GM23338 (cell line): ENCODE measurements at regions not wholly inside any gene's neighbourhood (a gene's known extent, or its start where the extent isn't known, plus 50 kb on each side); places are given as distances from the start of the nearest gene placed in this dataset.

Experiments used
- ATAC-seq: fragments of 200-7000 bp; cut with Tn5 transposase; 3 replicates; pipeline ENCODE4 v1.9.1; 2020
- DNase-seq: peaks from one replicate; pipeline ENCODE4 v3.0.0-alpha.2; 2015; ENCODE audit warnings: low spot score
- H2AFZ ChIP-seq: fragments of 200-600 bp; sonication (generic); 2 replicates; pipeline ENCODE4 v1.8.0; 2016; ENCODE audit warnings: antibody characterized with exemption, mild to moderate bottlenecking, moderate library complexity
- H3F3A ChIP-seq: fragments of 200-600 bp; sonication (generic); replicated peaks from 2 replicates; pipeline ENCODE4 v1.8.0; 2017; ENCODE audit warnings: antibody characterized with exemption, mixed run types, low read depth
- H3K27ac ChIP-seq: fragments of 200-600 bp; sonication (generic); 2 replicates; pipeline ENCODE4 v1.6.1; 2016; ENCODE audit warnings: low read depth
- H3K27me3 ChIP-seq: fragments of 200-600 bp; sonication (generic); 2 replicates; pipeline ENCODE4 v1.8.0; 2016; ENCODE audit warnings: mild to moderate bottlenecking, mixed run types, moderate library complexity; ENCODE audit not compliant: insufficient read depth
- H3K36me3 ChIP-seq: fragments of 200-600 bp; sonication (generic); 2 replicates; pipeline ENCODE4 v1.8.0; 2016; ENCODE audit warnings: mild to moderate bottlenecking; ENCODE audit not compliant: insufficient read depth
- H3K4me1 ChIP-seq: fragments of 200-600 bp; sonication (generic); 2 replicates; pipeline ENCODE4 v1.8.0; 2016; ENCODE audit warnings: mild to moderate bottlenecking, moderate library complexity; ENCODE audit not compliant: insufficient read depth
- H3K4me2 ChIP-seq: fragments of 200-600 bp; sonication (generic); 2 replicates; pipeline ENCODE4 v1.7.1; 2017; ENCODE audit warnings: mixed run types
- H3K4me3 ChIP-seq: fragments of 200-600 bp; sonication (generic); 2 replicates; pipeline ENCODE4 v1.6.1; 2016; ENCODE audit warnings: mixed run types
- H3K79me2 ChIP-seq: fragments of 200-600 bp; sonication (generic); replicated peaks from 2 replicates; pipeline ENCODE4 v1.8.0; 2017; ENCODE audit warnings: mild to moderate bottlenecking; ENCODE audit not compliant: insufficient read depth
- H3K9me2 ChIP-seq: fragments of 200-600 bp; sonication (generic); 2 replicates; pipeline ENCODE4 v1.8.0; 2017; ENCODE audit not compliant: insufficient read depth
- H4K20me1 ChIP-seq: fragments of 200-600 bp; sonication (generic); replicated peaks from 2 replicates; pipeline ENCODE4 v1.8.0; 2017; ENCODE audit warnings: mild to moderate bottlenecking; ENCODE audit not compliant: insufficient read depth
- H3K27ac Mint-ChIP-seq: 2 replicates; pipeline ENCODE4 v1.8.0; 2020; ENCODE audit warnings: inconsistent platforms, mild to moderate bottlenecking, moderate library complexity, mixed read lengths
- H3K27me3 Mint-ChIP-seq: 3 replicates; pipeline ENCODE4 v1.8.0; 2022; ENCODE audit warnings: low read depth, mild to moderate bottlenecking, moderate library complexity, mixed read lengths, inconsistent platforms; ENCODE audit not compliant: insufficient read depth, poor library complexity
- H3K36me3 Mint-ChIP-seq: 3 replicates; pipeline ENCODE4 v1.8.0; 2021; ENCODE audit warnings: low read depth, mild to moderate bottlenecking, inconsistent platforms, moderate library complexity, mixed read lengths
- H3K4me1 Mint-ChIP-seq: 3 replicates; pipeline ENCODE4 v1.8.0; 2020; ENCODE audit warnings: mild to moderate bottlenecking, inconsistent platforms, mixed read lengths
- H3K4me3 Mint-ChIP-seq: 3 replicates; pipeline ENCODE4 v1.8.0; 2021; ENCODE audit warnings: moderate library complexity, mild to moderate bottlenecking, inconsistent platforms, mixed read lengths
- H3K9me3 Mint-ChIP-seq: 3 replicates; pipeline ENCODE4 v1.8.0; 2020; ENCODE audit warnings: moderate library complexity, mild to moderate bottlenecking, inconsistent platforms, mixed read lengths
- JUNB ChIP-seq: IDR thresholded peaks from one replicate; pipeline ENCODE4 v1.6.1; 2016; ENCODE audit warnings: antibody characterized with exemption; ENCODE audit not compliant: unreplicated experiment
- ZNF114 ChIP-seq: fragments of 250-450 bp; sonication (Bioruptor Pico); IDR thresholded peaks from 2 replicates; pipeline ENCODE4 v1.5.0; 2020; ENCODE audit warnings: mild to moderate bottlenecking, moderate library complexity
- ZNF462 ChIP-seq: fragments of 250-450 bp; sonication (Bioruptor Pico); IDR thresholded peaks from 2 replicates; pipeline ENCODE4 v1.5.0; 2020; ENCODE audit warnings: mild to moderate bottlenecking, moderate library complexity
- TF ChIP-seq, protein P1 (sequence below), 2 experiments: fragments of 200-600 bp in 1 of 2; sonication (generic) in 1 of 2; conservative IDR thresholded peaks; 2 replicates each; pipeline versions ENCODE4 v1.5.1 to v1.6.1; 2016 to 2017; ENCODE audit warnings: antibody characterized with exemption in 2 of 2, low read depth in 2 of 2, mild to moderate bottlenecking in 2 of 2, moderate library complexity in 1 of 2
- TF ChIP-seq, protein P2 (sequence below): IDR thresholded peaks from one replicate; pipeline ENCODE4 v1.6.1; 2018; ENCODE audit warnings: antibody characterized with exemption; ENCODE audit not compliant: unreplicated experiment

DNA sequence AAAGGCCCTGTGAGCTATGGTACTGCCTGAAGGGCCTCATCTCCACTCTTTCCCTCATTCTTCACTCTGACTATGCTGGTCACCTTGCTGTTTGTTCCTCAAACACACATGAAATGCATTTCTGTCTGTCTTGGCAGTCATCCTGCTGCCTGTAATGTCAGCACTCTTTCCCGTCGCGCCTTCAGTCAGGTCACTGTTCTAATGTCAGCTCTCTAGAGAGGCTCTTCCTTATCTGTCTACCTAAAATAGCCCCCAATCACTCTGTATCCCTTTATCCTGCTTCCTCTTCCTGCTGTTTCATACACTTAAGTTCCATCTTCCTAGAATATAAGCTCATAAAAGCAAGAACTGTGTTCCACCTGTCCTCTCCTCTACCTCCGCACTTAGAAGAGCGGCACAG, 215.5 kb downstream of the ZNF33B start (continued):
- TF ChIP-seq ZNF462, result no peak
- TF ChIP-seq, protein P1, sequence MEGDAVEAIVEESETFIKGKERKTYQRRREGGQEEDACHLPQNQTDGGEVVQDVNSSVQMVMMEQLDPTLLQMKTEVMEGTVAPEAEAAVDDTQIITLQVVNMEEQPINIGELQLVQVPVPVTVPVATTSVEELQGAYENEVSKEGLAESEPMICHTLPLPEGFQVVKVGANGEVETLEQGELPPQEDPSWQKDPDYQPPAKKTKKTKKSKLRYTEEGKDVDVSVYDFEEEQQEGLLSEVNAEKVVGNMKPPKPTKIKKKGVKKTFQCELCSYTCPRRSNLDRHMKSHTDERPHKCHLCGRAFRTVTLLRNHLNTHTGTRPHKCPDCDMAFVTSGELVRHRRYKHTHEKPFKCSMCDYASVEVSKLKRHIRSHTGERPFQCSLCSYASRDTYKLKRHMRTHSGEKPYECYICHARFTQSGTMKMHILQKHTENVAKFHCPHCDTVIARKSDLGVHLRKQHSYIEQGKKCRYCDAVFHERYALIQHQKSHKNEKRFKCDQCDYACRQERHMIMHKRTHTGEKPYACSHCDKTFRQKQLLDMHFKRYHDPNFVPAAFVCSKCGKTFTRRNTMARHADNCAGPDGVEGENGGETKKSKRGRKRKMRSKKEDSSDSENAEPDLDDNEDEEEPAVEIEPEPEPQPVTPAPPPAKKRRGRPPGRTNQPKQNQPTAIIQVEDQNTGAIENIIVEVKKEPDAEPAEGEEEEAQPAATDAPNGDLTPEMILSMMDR (conservative IDR thresholded peaks at IDR 0.05; ENCODE audit: low read depth in 2 of 2), result no peak

DNA sequence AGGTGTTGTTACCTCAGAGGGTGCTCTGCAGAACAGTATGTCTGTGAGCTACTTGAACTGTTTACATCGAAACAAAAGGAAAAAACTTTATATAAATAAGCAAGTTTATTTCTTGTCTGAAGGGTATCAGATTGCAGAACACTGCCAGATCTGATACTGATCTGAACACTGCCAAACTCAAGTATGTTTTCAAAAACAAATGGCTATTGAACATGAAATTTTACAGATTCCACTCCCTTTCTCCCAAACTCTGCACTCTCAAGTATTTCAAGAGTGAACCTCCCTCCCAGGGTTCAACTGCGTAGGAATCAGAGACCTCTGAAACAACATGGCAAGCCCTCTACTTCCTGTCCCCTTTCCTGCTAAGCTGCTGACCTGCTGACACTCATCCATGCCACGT, 216.6 kb downstream of the ZNF33B start:
- H3K4me3 Mint-ChIP-seq, result no peak overlapping the region
- H3K4me2 ChIP-seq, result no peak overlapping the region
- peaks cover 5% of the 10 kb centered on the region for H3K27me3 Mint-ChIP-seq
- H3K4me3 ChIP-seq, result no peak overlapping the region
- H3K27me3 ChIP-seq, result no peaks in the 10 kb centered on the region
- no peak overlapping the region for H3K27ac ChIP-seq
- no peak for DNase-seq
- TF ChIP-seq ZNF114 (CRISPR knock-in tag) (no peak), JUNB (no peak)
- TF ChIP-seq, protein P2, sequence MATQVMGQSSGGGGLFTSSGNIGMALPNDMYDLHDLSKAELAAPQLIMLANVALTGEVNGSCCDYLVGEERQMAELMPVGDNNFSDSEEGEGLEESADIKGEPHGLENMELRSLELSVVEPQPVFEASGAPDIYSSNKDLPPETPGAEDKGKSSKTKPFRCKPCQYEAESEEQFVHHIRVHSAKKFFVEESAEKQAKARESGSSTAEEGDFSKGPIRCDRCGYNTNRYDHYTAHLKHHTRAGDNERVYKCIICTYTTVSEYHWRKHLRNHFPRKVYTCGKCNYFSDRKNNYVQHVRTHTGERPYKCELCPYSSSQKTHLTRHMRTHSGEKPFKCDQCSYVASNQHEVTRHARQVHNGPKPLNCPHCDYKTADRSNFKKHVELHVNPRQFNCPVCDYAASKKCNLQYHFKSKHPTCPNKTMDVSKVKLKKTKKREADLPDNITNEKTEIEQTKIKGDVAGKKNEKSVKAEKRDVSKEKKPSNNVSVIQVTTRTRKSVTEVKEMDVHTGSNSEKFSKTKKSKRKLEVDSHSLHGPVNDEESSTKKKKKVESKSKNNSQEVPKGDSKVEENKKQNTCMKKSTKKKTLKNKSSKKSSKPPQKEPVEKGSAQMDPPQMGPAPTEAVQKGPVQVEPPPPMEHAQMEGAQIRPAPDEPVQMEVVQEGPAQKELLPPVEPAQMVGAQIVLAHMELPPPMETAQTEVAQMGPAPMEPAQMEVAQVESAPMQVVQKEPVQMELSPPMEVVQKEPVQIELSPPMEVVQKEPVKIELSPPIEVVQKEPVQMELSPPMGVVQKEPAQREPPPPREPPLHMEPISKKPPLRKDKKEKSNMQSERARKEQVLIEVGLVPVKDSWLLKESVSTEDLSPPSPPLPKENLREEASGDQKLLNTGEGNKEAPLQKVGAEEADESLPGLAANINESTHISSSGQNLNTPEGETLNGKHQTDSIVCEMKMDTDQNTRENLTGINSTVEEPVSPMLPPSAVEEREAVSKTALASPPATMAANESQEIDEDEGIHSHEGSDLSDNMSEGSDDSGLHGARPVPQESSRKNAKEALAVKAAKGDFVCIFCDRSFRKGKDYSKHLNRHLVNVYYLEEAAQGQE, result no peak
- no peaks in the 10 kb centered on the region for H3F3A ChIP-seq
- H4K20me1 ChIP-seq, result no peaks in the 10 kb centered on the region
- no peak for ATAC-seq
- H3K79me2 ChIP-seq, result no peaks in the 10 kb centered on the region
- H3K4me1 Mint-ChIP-seq, result no peaks in the 10 kb centered on the region
- no peak overlapping the region for H3K27ac Mint-ChIP-seq
- no peaks in the 10 kb centered on the region for H3K4me1 ChIP-seq
- peaks cover 98% of the 10 kb centered on the region for H3K9me3 Mint-ChIP-seq
- H3K36me3 ChIP-seq, result 0 out of 2 replicates have a peak, but pooled peaks cover 5% of the 10 kb centered on the region
- peaks cover 37% of the 10 kb centered on the region for H3K36me3 Mint-ChIP-seq
- H3K9me2 ChIP-seq, result no peaks in the 10 kb centered on the region
- no peak overlapping the region for H2AFZ ChIP-seq
